Cardiac fibroblast (primary cell): ENCODE measurements at regions not wholly inside any gene's neighbourhood (a gene's known extent, or its start where the extent isn't known, plus 50 kb on each side); places are given as distances from the start of the nearest gene placed in this dataset.
"Not testable (repeated sequence)": the region's sequence is repeated elsewhere in the genome, so short reads cannot be mapped to it uniquely, and the experiment has no call there.

Experiments used
- DNase-seq, 2 donors: peaks; one replicate each; pipeline versions ENCODE4 v3.0.0 to v3.0.0-alpha.2; 2010; ENCODE audit warnings: low read depth in 2 of 2
- H3K4me3 ChIP-seq, 2 donors: replicated peaks in 1 of 2; 1 replicate in 1 of 2; 2 replicates in 1 of 2; pipeline ENCODE4 v1.5.1; 2011; ENCODE audit warnings: low read depth in 2 of 2, low read length in 2 of 2, mild to moderate bottlenecking in 2 of 2, moderate library complexity in 1 of 2
- CTCF ChIP-seq: IDR thresholded peaks from one replicate; pipeline ENCODE4 v1.5.1; 2011; ENCODE audit warnings: low read depth, mild to moderate bottlenecking, low read length, inconsistent platforms

GRCh38 chr4:120555058-120555457, 367.5 kb downstream of the PRDM5 start:
- no peak for DNase-seq
- TF ChIP-seq CTCF, result no peak
- no peak overlapping the region for H3K4me3 ChIP-seq

DNA sequence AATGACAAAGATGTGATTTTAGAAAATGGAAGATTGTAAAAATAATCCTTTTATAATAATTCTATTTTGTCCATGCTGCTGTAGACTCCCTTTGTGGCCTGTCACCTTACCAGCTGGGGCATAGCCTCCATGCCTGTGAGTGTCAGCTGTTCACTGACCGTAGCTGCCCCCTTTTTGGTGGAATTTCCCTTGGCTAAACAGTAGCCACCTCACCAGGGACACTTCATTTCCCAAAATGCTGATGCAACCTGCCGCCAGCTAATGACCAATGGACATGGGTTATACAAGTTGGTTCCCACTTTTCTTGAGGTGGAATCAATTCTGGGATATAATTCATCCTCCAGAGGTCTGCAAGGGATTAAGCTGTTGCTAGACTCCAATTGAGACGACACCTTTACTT, 368.4 kb downstream of the PRDM5 start:
- no peak overlapping the region for H3K4me3 ChIP-seq
- DNase-seq, result no peak
- no peak for TF ChIP-seq CTCF

DNA sequence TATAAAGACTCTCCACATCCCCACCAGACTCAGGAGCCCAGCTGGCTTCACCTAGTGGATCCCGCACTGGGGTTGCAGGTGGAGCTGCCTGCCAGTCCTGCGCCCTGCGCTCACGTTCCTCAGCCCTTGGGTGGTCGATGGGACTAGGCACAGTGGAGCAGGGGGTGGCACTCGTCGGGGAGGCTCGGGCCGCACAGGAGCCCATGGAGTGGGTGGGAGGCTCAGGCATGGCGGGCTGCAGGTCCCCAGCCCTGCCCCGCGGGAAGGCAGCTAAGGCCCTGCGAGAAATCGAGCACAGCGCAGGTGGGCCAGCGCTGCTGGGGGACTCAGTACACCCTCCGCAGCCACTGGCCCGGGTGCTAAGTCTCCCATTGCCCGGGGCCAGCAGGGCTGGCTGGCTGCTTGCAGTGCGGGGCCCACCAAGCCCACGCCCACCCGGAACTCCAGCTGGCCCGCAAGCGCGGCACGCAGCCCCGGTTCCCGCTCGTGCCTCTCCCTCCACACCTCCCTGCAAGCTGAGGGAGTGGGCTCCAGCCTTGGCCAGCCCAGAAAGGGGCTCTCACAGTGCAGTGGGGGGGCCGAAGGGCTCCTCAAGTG, 371.8 kb downstream of the PRDM5 start:
- H3K4me3 ChIP-seq, DNase-seq: not testable (repeated sequence)

DNA sequence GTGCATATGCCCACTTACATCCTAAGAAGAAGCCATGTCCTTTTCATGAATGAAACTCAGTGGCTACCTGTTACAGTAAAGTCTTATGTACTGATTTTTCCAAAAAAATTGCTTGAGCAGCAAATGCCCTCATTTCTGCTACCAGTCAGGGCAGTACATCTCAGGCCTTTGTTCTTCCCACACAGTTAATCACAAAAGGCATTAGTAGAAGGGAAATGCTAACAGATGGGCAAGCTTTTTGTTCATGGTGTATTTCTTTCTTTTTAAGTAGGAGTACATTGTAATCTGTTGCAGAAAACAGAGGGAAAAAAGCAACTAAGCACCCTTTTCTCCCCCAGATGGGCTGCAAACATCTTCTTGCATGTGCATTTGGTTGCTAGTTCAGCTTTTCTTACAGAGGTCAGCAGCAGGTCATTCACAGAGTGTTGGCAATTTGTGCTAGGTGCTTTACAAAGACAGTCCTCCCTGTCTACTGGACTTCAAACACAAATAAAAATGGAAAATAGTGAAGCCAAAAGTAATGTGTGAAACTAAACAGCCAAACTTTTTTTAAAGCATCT, 373.4 kb downstream of the PRDM5 start:
- no peak for TF ChIP-seq CTCF
- no peak overlapping the region for H3K4me3 ChIP-seq
- DNase-seq, result no peak

DNA sequence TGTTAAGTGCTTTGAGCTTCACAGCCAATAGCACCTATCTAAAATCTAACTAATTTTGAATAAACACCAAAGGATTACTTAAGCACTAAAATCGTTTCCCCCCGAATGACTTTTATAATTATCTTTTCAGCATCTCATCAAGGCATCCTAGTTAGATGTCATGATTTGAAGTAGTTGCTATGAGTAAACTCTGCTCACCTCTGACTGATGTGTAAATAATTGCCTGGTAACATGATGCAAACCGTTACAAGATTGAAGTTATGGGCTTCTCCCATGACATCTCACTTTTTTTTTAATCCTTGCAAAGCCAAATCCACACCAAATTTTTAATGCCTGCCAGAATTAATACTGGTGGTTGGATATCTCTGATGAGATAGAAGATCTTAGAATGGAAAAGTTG, 377.1 kb downstream of the PRDM5 start:
- no peak for DNase-seq
- no peak for TF ChIP-seq CTCF

GRCh38 chr4:120544838-120545237, 377.7 kb downstream of the PRDM5 start:
- H3K4me3 ChIP-seq, result no peak overlapping the region
- TF ChIP-seq CTCF, result no peak
- DNase-seq, result no peak

More for the DNA sequence above, 377.1 kb downstream of the PRDM5 start:
- H3K4me3 ChIP-seq, result no peak overlapping the region

DNA sequence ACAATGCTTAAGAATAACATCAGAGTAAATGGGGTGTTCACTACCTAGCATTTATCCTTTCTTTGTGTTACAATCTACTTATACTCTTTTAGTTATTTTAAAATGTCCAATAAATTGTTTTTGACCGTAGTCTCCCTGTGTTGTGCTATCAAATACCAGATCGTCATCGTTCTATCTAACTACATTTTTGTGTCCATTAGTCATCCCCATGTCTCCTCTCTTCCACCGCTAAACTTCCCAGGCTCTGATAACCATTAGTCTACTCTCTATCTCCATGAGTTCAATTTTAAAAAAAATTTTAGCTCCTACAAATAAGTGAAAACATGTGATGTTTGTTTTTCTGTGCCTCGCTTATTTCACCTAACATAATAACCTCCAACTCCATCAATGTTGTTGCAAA, 381.9 kb downstream of the PRDM5 start:
- H3K4me3 ChIP-seq, result no peak overlapping the region
- no peak for TF ChIP-seq CTCF
- DNase-seq, result peak in 1 of 2 donors; percentile 1
